ENCODE measurements at regions not wholly inside any gene's neighbourhood (a gene's known extent, or its start where the extent isn't known, plus 50 kb on each side); places are given as distances from the start of the nearest gene placed in this dataset.

GRCh38 chr2:3126171-3126910, 251.3 kb downstream of the EIPR1 start:
- Mint-ChIP-seq H3K36me3 (ENCODE audit: low read depth) (no peaks in the 10 kb centered on the region), H3K4me1 (peaks cover 4% of the 10 kb centered on the region), H3K27me3 (no peaks in the 10 kb centered on the region), H3K27ac (no peak overlapping the region), H3K4me3 (no peak overlapping the region), H3K9me3 (no peaks in the 10 kb centered on the region)
- ChIA-PET CTCF (no interaction called here), POLR2A (no interaction called here)
- DNase-seq = no peak

GRCh38 chr2:3125761-3126130, 251.9 kb downstream of the EIPR1 start:
- no peak for DNase-seq
- Mint-ChIP-seq H3K9me3 (no peaks in the 10 kb centered on the region), H3K36me3 (ENCODE audit: low read depth) (no peaks in the 10 kb centered on the region), H3K4me3 (no peak overlapping the region), H3K4me1 (peaks cover 4% of the 10 kb centered on the region), H3K27me3 (no peaks in the 10 kb centered on the region), H3K27ac (no peak overlapping the region)
- CTCF ChIA-PET = no interaction called here
- POLR2A ChIA-PET = no interaction called here

- DNase-seq = no peak
- Mint-ChIP-seq H3K27me3 (no peaks in the 10 kb centered on the region), H3K4me1 (peaks cover 4% of the 10 kb centered on the region), H3K4me3 (no peak overlapping the region), H3K9me3 (no peaks in the 10 kb centered on the region), H3K27ac (no peak overlapping the region), H3K36me3 (ENCODE audit: low read depth) (no peaks in the 10 kb centered on the region)
- POLR2A ChIA-PET = no interaction called here
- CTCF ChIA-PET = no interaction called here
Measured at GRCh38 chr2:3125001-3125760, 252.4 kb downstream of the EIPR1 start.

GRCh38 chr2:3122525-3122924, 255.1 kb downstream of the EIPR1 start:
- ChIA-PET POLR2A (no interaction called here), CTCF (no interaction called here)
- Mint-ChIP-seq H3K27me3 (no peaks in the 10 kb centered on the region), H3K36me3 (ENCODE audit: low read depth) (no peaks in the 10 kb centered on the region), H3K27ac (no peak overlapping the region), H3K9me3 (no peaks in the 10 kb centered on the region), H3K4me3 (no peak overlapping the region), H3K4me1 (peaks cover 4% of the 10 kb centered on the region)
- no peak for DNase-seq

- Mint-ChIP-seq H3K36me3 (ENCODE audit: low read depth) (no peaks in the 10 kb centered on the region), H3K9me3 (no peaks in the 10 kb centered on the region), H3K27me3 (no peaks in the 10 kb centered on the region), H3K27ac (no peak overlapping the region), H3K4me1 (no peaks in the 10 kb centered on the region), H3K4me3 (no peak overlapping the region)
- ChIA-PET CTCF (no interaction called here), POLR2A (no interaction called here)
- DNase-seq = no peak
Measured at GRCh38 chr2:3121601-3122000, 256.0 kb downstream of the EIPR1 start.

- POLR2A ChIA-PET = no interaction called here
Measured at GRCh38 chr2:3117650-3118216, 259.9 kb downstream of the EIPR1 start.

GRCh38 chr2:3116371-3116770, 261.2 kb downstream of the EIPR1 start:
- ChIA-PET CTCF (no interaction called here), POLR2A (no interaction called here)
- Mint-ChIP-seq H3K4me3 (no peak overlapping the region), H3K27ac (no peak overlapping the region), H3K36me3 (ENCODE audit: low read depth) (no peaks in the 10 kb centered on the region), H3K27me3 (no peaks in the 10 kb centered on the region), H3K9me3 (no peaks in the 10 kb centered on the region), H3K4me1 (no peaks in the 10 kb centered on the region)
- DNase-seq = no peak

More at GRCh38 chr2:3117650-3118216, 259.9 kb downstream of the EIPR1 start:
- Mint-ChIP-seq H3K36me3 (ENCODE audit: low read depth) (no peaks in the 10 kb centered on the region), H3K27me3 (no peaks in the 10 kb centered on the region), H3K27ac (no peak overlapping the region), H3K4me1 (no peaks in the 10 kb centered on the region), H3K9me3 (no peaks in the 10 kb centered on the region), H3K4me3 (no peak overlapping the region)
- CTCF ChIA-PET = no interaction called here
- DNase-seq = no peak

GRCh38 chr2:3115301-3116042, 262.1 kb downstream of the EIPR1 start:
- Mint-ChIP-seq H3K36me3 (ENCODE audit: low read depth) (no peaks in the 10 kb centered on the region), H3K9me3 (peaks cover 6% of the 10 kb centered on the region), H3K4me3 (no peak overlapping the region), H3K27ac (no peak overlapping the region), H3K4me1 (no peaks in the 10 kb centered on the region), H3K27me3 (no peaks in the 10 kb centered on the region)
- ChIA-PET CTCF (no interaction called here), POLR2A (no interaction called here)
- DNase-seq = no peak

- no peaks in the 10 kb centered on the region for H3K27me3 Mint-ChIP-seq
- DNase-seq = no peak
- H3K27ac Mint-ChIP-seq = no peak overlapping the region
- no peaks in the 10 kb centered on the region for H3K4me1 Mint-ChIP-seq
- H3K4me3 Mint-ChIP-seq = no peak overlapping the region
- ChIA-PET CTCF (no interaction called here), POLR2A (no interaction called here)
- H3K36me3 Mint-ChIP-seq (ENCODE audit: low read depth) = no peaks in the 10 kb centered on the region
- peaks cover 10% of the 10 kb centered on the region for H3K9me3 Mint-ChIP-seq
Measured at GRCh38 chr2:3114406-3115185, 263.0 kb downstream of the EIPR1 start.

- Mint-ChIP-seq H3K9me3 (peaks cover 12% of the 10 kb centered on the region), H3K36me3 (ENCODE audit: low read depth) (no peaks in the 10 kb centered on the region), H3K4me1 (no peaks in the 10 kb centered on the region), H3K4me3 (no peak overlapping the region), H3K27me3 (no peaks in the 10 kb centered on the region), H3K27ac (no peak overlapping the region)
- CTCF ChIA-PET = no interaction called here
- no peak for DNase-seq
- POLR2A ChIA-PET = no interaction called here
Measured at GRCh38 chr2:3113769-3114168, 263.8 kb downstream of the EIPR1 start.

- H3K36me3 Mint-ChIP-seq (ENCODE audit: low read depth) = no peaks in the 10 kb centered on the region
- CTCF ChIA-PET = no interaction called here
- no peak overlapping the region for H3K4me3 Mint-ChIP-seq
- no peaks in the 10 kb centered on the region for H3K4me1 Mint-ChIP-seq
- no peak for DNase-seq
- peaks cover 12% of the 10 kb centered on the region for H3K9me3 Mint-ChIP-seq
- no peak overlapping the region for H3K27ac Mint-ChIP-seq
- POLR2A ChIA-PET = no interaction called here
- H3K27me3 Mint-ChIP-seq = no peaks in the 10 kb centered on the region
Measured at GRCh38 chr2:3113122-3113521, 264.5 kb downstream of the EIPR1 start.

GRCh38 chr2:3112553-3112952, 265.1 kb downstream of the EIPR1 start:
- peaks cover 12% of the 10 kb centered on the region for H3K9me3 Mint-ChIP-seq
- ChIA-PET CTCF (no interaction called here), POLR2A (no interaction called here)
- no peaks in the 10 kb centered on the region for H3K36me3 Mint-ChIP-seq (ENCODE audit: low read depth)
- H3K27me3 Mint-ChIP-seq = no peaks in the 10 kb centered on the region
- no peak for DNase-seq
- no peak overlapping the region for H3K27ac Mint-ChIP-seq
- H3K4me1 Mint-ChIP-seq = no peaks in the 10 kb centered on the region
- no peak overlapping the region for H3K4me3 Mint-ChIP-seq

GRCh38 chr2:3112131-3112530, 265.5 kb downstream of the EIPR1 start:
- CTCF ChIA-PET = no interaction called here
- Mint-ChIP-seq H3K27ac (no peak overlapping the region), H3K4me3 (no peak overlapping the region), H3K27me3 (no peaks in the 10 kb centered on the region), H3K36me3 (ENCODE audit: low read depth) (no peaks in the 10 kb centered on the region), H3K4me1 (no peaks in the 10 kb centered on the region), H3K9me3 (peaks cover 12% of the 10 kb centered on the region)
- no peak for DNase-seq
- POLR2A ChIA-PET = no interaction called here

All from activated CD4-positive, alpha-beta T cell treated with anti-CD3 and anti-CD28 coated beads, Interleukin-2, amount 10 ng/mL, durations not matched to agents 7 days and 5 days (primary cell).